Inflammatory macrophage treated with lipopolysaccharide for 1 hour (primary cell): ENCODE measurements at regions not wholly inside any gene's neighbourhood (a gene's known extent, or its start where the extent isn't known, plus 50 kb on each side); places are given as distances from the start of the nearest gene placed in this dataset.

Source experiments
- DNase-seq, 2 donors: peaks; one replicate each; pipeline ENCODE4 v3.0.0-alpha.2; 2020 to 2022

- no peak for DNase-seq
Observed at GRCh38 chr2:236840215-236840614, 245.5 kb upstream of the COPS8 start.

GRCh38 chr2:236840857-236841256 lies 244.8 kb upstream of the COPS8 start:
- DNase-seq: no peak

- DNase-seq: no peak
Observed at GRCh38 chr2:236841389-236841788, 244.3 kb upstream of the COPS8 start.

- DNase-seq: no peak
Observed at GRCh38 chr2:236843161-236843968, 242.3 kb upstream of the COPS8 start.

GRCh38 chr2:236844711-236845110 lies 241.0 kb upstream of the COPS8 start:
- no peak for DNase-seq

- no peak for DNase-seq
Observed at GRCh38 chr2:236847023-236847422, 238.7 kb upstream of the COPS8 start.

GRCh38 chr2:236847538-236848263 lies 238.0 kb upstream of the COPS8 start:
- no peak for DNase-seq

- no peak for DNase-seq
Observed at GRCh38 chr2:236848501-236848900, 237.2 kb upstream of the COPS8 start.

- no peak for DNase-seq
Observed at GRCh38 chr2:236849508-236849907, 236.2 kb upstream of the COPS8 start.

- no peak for DNase-seq
Observed at GRCh38 chr2:236849940-236850339, 235.7 kb upstream of the COPS8 start.

GRCh38 chr2:236851187-236851586 lies 234.5 kb upstream of the COPS8 start:
- no peak for DNase-seq

- DNase-seq: no peak
Observed at GRCh38 chr2:236852100-236852976, 233.4 kb upstream of the COPS8 start.

GRCh38 chr2:236852977-236853374 lies 232.7 kb upstream of the COPS8 start:
- DNase-seq: no peak

- DNase-seq: no peak
Observed at GRCh38 chr2:236853585-236854051, 232.1 kb upstream of the COPS8 start.

- no peak for DNase-seq
Observed at GRCh38 chr2:236855176-236855865, 230.4 kb upstream of the COPS8 start.

GRCh38 chr2:236855866-236856847 lies 229.5 kb upstream of the COPS8 start:
- no peak for DNase-seq

- DNase-seq: no peak
Observed at GRCh38 chr2:236856848-236857235, 228.8 kb upstream of the COPS8 start.

- DNase-seq: no peak
Observed at GRCh38 chr2:236857246-236857645, 228.4 kb upstream of the COPS8 start.

GRCh38 chr2:236857781-236858180 lies 227.9 kb upstream of the COPS8 start:
- DNase-seq: no peak

GRCh38 chr2:236858661-236859060 lies 227.0 kb upstream of the COPS8 start:
- no peak for DNase-seq

- no peak for DNase-seq
Observed at GRCh38 chr2:236859908-236860307, 225.8 kb upstream of the COPS8 start.
